SK-MEL-5 (cell line): ENCODE measurements at regions not wholly inside any gene's neighbourhood (a gene's known extent, or its start where the extent isn't known, plus 50 kb on each side); places are given as distances from the start of the nearest gene placed in this dataset.
"Not testable (repeated sequence)": the region's sequence is repeated elsewhere in the genome, so short reads cannot be mapped to it uniquely, and the experiment has no call there.

Experiments used
- DNase-seq: peaks from one replicate; pipeline ENCODE4 v3.0.0-alpha.2; 2016; ENCODE audit warnings: low read depth, low spot score
- in situ Hi-C: cut with HindIII; loops from 2 replicates; pipeline ENCODE4 v1.10.0; 2016; ENCODE audit warnings: low sequenced_read_pairs, high pct_unique_total_duplicates, low pct_unique_long_range_greater_than_20kb

DNA sequence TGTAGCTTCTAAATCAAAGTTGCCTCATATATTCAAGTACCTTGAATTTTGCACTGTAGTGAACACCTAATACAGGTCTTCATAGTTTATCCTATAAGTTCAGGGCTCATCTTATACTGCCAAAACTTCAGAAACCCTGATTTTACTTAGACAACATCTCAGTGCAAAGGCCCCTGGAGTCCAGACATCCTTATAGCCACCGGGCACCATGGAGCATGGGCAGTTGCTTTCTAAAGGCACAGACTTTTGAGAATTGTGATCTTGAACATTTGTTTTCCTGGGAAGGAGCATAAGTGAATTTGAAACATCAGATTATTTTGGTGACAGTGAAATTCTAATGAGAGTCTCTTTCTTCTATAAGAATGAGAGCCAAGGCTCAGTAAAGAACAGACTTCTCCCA is 292.3 kb downstream of the CYRIA start:
- in situ Hi-C loops: no loop called here
- no peak for DNase-seq

DNA sequence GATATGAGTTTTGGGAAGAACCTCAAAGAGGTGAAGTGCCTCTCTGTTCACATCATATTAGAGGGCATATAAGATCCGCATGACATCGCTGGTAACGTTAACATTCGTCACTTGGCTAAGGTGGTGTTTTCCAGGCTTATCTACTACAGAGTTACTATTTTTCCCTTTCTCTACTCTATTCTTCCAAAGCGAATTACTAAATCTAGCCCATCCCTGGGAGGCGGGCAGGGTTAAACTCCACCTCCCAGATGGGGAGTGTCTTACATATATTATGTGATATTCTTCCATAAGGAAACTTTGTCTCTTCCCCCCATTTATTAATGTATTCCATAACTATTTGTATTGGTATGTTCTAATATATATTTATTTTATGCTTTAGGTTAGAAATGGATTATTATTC is 293.9 kb downstream of the CYRIA start:
- in situ Hi-C loops: no loop called here
- DNase-seq: no peak

DNA sequence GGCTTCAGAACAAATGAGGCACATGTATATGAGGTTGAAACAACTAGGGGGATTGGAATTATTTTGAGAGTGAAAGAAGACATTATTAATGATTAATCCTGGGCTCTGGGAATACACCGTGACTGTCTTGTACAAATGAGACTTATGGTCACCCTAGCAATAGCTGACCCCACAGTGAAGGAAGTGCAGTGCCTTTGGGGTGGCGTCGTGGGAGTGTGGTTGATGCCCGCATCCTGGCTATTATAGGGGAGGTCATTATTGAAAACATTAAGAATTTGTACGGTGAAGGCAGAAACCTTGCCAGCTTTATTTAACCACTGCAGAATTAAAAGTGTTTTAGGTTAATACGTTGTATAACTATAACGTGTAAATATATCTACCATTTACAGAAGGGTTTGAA is 296.7 kb downstream of the CYRIA start:
- in situ Hi-C loops: no loop called here
- DNase-seq: no peak

DNA sequence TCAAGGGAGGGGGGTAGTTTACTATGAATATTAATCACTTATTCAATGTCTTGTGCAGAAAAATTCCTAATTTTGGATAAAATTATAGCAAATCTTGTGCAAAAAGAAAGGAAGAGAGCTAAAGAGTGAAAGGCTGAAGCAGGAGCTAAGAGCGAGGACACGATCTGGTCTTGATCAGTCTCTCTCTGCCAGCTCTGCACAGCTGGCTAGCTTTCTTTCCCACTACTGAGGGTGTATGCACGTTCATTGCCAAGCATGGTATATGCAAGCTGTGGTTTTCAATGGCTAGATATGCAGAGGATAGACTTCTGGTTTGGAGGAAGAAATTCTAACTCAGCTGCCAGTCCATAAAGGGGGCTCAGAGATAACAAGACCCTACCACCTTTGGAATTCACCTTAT is 297.3 kb downstream of the CYRIA start:
- no peak for DNase-seq
- in situ Hi-C loops: no loop called here

DNA sequence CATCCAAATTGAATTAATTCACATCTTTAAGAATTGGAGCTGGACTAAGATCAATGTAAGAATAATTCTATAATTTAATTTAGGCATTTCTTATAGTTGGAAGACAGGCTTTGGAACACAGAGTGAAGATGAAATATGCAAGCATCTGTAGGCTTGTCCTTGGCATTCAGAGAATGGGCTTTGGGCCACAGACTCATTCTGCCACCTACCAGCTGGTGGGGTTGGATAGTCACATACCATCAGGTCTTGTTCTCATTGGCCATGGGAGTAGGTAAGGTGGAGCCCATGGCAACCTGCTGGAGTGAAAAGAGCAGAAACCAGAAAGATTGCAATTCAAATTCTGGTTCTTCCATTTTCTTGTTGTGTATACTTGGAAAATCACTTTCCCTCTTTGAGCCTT is 300.3 kb downstream of the CYRIA start:
- no peak for DNase-seq
- in situ Hi-C loops: no loop called here

DNA sequence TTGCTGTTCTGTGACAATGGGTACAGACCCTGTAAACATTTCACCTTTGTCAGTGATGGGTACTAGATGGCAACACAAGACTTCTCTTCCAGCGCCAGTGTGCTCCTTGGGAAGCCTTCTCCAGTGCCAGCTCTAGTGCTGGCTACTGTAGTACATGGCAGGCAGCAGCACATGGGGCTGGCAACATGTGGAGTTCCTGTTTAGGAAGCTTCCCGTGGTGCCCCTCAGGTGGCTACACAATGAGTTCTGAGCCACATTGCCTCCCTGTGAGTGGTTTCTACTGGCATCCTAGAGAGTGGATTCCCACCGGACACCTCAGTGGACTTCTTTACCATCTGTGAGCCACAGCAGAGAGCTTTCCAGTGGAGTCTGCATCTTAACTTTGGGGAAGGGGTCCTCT is 302.1 kb downstream of the CYRIA start:
- DNase-seq: no peak
- in situ Hi-C loops: no loop called here

DNA sequence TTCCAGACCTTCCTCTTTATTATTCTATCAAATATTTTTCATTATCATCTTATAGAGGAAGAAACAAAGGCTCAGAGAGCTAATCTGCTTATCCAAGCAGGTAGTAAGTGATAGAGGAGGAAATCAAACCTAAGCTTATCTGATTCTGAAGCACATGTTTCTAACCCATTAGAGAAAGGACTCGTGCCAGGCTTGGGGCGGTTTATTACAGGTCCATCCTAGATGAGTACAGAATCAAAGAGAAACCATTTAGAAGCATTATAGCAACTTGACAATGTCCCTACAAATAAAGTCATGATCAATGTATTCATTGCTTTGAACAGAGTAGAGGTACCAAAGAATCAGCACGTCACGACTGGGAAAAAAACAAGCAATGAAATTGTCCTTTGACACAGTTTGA is 303.0 kb downstream of the CYRIA start:
- in situ Hi-C loops: no loop called here
- no peak for DNase-seq

DNA sequence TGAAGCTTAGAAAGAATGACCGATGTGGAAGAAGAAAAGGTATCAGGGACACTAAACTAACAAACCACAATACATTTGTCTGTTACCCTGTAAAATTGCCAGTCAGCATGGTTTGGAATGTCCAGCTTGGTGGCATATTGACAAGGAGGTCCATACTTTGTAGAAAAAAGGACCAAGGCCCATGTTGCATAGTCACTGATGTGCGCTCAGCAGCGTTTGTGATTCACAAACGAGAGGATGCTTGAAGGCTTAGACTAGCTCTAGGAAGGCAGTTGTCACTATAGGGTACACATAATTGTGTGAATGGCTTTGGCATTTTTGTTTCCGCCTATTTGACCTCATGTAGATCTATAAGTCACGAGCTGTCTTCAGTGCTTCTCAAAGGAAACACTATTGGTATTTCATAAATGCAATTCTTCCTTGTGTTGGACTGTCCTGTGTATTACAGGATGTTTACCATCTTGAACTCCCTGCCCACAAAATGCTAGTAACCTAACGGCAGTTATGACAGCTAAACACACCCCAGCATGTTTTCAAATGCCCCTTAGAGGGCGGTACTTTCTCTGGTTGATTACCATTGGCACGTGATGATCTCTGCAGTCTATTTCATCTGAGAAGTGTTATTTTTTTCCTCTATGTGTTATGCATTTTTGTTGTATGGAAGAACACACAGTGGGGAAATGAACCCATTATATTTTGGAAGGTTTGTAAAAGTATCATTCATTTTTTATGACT is 304.2 kb downstream of the CYRIA start:
- no peak for DNase-seq
- in situ Hi-C loops: no loop called here

DNA sequence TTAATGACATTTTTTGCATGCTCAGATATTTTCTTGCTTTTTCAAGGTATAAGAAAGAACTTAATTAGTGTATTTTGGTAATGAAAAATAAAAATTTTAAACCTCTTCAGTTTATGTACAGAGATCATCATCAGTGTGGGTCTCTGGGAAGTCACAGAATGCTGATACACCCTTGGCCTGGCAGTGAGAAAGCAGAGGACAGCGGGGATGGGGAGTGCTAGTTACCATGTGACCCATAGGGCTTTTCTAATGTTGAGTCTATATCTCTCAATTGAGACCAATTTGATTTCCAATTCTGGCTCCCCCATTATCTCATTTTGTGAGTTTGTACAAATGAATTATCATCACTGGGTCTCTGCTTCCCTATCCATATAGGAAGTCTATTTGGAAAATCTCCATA is 305.7 kb downstream of the CYRIA start:
- no peak for DNase-seq
- in situ Hi-C loops: no loop called here

DNA sequence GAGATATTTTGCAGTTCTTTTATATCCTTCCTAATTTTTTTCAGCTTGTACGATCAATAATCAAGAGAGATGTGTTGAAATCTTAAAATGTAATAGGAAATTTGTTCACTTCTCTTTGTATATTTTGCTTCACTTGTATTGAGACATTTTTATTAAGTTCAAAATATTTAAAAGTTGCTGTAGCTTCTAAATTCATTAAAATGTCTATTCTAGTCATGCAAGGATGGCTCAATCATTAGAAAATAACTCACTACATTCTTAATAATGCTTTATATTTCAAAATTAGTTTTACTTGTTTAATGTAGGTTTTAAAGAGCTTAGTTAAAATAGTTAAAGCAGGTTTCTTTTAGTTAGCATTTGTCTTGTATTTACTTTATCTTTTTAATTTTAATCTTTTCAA is 308.4 kb downstream of the CYRIA start:
- in situ Hi-C loops: no loop called here
- no peak for DNase-seq

DNA sequence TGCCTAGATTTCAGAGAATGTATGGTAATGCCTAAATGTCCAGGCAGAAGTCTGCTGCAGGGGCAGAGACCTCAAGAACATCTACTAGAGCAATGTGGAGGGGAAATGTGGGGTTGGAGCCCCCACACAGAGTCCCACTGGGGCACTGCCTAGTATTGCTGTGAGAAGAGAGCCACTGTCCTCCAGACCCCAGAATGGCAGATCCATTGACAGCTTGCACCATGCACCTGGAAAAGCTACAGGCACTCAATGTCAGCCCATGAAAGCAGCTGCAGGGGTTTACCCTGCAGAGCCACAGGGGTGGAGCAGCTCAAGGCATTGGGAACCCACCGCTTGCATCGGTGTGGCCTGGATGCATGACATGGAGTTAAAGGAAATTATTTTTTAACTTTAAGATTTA is 314.1 kb downstream of the CYRIA start:
- in situ Hi-C loops: no loop called here
- DNase-seq: no peak

DNA sequence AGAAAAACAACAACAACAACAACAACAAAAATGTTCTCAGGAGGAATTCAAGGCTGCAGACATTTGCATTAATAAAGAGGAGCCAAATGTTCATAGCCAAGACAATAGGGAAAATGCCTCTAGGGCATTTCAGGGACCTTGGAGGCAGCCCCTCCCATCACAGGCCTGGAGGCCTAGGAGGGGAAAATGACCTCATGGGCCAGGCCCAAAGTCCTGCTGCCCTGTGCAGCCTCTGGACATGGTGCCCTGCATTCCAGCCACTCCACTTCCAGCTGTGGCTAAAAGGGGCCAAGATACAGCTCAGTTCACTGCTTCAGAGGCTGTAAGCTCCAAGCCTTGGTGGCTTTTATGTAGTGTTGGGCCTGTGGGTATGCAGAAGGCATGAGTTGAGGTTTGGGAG is 314.5 kb downstream of the CYRIA start:
- in situ Hi-C loops: no loop called here
- DNase-seq: no peak

DNA sequence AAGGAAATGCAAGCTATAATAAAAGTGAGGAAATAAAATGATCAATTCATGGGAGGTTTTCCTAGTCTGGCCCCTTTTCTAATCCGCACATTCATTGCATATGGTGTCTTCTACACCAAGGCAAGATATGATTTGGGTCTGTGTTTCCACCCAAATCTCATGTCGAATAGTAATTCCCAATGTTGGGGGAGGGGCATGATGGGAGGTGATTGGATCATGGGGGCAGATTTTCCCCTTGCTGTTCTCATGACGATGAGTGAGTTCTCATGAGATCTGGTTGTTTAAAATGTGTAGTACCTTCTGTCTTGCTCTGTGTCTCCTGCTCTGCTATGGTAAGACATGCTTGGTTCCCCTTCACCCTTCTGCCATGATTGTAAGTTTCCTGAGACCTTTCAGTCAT is 315.4 kb downstream of the CYRIA start:
- DNase-seq: no peak
- in situ Hi-C loops: no loop called here

DNA sequence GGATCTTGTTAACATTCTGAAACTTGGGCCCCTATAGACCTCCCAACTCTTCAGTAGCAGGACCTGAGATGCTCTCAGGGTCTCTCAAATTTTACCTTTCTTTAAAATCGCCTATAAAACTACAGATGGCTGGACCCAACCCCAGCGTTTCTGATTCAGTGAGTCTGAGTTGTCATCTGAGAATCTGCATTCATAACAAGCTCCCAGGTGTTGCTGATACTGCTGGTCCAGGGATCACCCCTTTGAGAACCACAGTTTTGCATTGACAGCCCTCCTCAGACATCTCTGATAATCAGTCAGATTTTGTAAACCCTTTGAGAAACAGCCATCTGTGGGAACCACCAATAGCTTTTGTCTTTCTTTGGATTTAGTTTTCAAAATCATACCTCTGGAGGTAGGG is 315.8 kb downstream of the CYRIA start:
- in situ Hi-C loops: no loop called here
- DNase-seq: no peak

DNA sequence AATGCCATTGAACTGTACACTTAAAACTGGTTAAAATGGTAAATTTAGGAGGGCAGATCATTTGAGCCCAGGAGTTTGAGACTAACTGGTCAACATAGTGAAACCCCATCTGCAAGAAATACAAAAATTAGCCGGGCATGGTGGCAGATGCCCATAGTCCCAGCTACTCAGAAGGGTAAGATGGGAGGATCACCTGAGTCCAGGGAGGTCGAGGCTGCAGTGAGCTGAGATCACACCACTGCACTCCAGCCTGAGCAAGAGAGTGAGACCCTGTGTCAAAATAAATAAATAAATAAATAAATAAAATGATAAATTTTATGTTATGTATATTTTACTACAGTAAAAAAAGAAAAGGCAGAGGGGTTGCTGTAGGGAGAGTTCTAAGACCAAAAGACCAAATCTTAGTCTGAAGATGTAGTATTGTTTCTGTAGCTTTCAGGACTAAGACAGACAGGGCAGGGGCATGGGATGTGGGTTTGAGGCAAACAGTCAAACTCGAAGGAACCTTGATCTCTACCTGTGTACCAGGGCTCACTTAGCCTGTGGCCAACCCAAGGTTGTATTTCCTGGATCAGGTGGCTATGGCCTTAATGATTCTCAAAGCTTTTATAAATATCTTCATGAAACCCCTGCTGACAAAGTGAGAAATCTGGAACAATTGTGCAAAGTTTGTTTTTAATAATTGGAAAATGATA is 316.7 kb downstream of the CYRIA start:
- no peak for DNase-seq
- in situ Hi-C loops: no loop called here

DNA sequence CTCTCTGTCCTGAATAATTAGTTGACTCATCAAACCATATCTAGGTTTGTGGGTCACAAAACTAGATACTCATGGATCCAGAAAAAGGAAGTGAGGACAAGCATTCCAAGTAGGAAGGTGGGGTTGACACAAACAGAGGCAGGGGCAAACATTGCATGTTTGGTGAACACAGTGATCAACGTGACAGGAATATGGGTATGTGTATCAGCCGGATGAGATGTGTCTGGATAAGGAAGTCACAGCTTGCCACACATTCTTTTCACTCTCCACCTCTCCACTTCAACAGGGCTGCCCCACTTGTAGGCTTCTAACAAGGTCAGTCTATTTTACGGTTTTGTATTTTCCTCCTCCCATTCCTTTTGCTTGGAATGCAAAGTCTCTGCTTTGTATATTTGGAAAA is 319.0 kb downstream of the CYRIA start:
- in situ Hi-C loops: no loop called here
- DNase-seq: no peak

DNA sequence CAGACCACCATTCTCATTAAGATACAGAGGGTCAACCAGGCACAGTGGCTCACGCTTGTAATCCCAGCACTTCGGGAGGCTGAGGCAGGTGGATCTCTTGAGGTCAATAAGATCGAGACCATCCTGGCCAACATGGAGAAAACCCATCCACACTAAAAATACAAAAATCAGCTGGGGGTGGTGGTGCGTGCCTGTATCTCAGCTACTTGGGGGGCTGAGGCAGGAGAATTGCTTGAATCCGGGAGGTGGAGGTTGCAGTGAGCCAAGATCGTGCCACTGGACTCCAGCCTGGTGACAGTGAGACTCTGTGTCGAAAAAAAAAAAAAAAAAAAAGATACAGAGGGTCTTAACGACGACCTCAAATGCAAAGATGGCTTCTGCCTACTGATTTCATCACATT is 320.4 kb downstream of the CYRIA start:
- in situ Hi-C loops, DNase-seq: not testable (repeated sequence)

DNA sequence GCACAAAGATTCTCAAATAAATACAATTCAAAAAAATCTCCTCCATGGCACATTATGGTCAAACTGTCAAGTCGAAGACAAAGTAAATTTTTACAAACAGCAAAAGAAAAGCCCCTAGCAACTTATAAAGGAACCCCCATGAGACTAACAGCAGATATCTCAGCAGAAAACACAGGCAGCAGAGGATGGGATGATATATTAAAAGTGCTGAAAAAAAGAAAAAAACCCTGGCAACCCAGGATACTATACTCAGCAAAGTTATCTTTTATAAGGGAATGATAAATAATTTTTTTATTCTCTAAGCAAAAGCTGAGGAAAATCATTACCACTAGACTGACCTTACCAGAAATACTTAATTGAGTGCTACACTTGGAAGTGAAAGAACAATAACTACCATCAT is 326.4 kb downstream of the CYRIA start:
- in situ Hi-C loops: no loop called here
- DNase-seq: no peak

DNA sequence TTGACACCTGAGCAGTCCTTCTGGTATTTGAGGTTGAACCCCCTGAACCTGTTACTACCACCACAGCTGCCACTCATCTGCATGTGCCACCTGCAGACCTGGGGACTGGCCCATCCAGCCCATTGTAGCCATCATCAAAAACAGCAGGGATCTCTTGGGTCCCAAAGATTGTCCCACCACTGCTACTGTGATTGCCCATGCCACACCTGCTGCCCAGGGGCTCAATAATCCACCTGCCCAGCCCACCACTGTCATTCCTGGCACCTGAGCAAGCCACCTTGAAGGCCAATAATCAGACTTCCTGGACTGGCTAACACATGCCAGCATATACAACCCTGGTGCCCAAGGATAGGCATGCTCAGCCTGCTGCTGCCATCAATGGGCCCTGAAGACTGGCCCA is 327.6 kb downstream of the CYRIA start:
- in situ Hi-C loops: no loop called here
- DNase-seq: no peak
